Fibroblast of skin of abdomen (primary cell): ENCODE measurements at regions not wholly inside any gene's neighbourhood (a gene's known extent, or its start where the extent isn't known, plus 50 kb on each side); places are given as distances from the start of the nearest gene placed in this dataset.
A peak's percentile ranks its signal among the peaks of the same experiment; 100 is the strongest.
"Not testable (repeated sequence)": the region's sequence is repeated elsewhere in the genome, so short reads cannot be mapped to it uniquely, and the experiment has no call there.

Source experiments
- DNase-seq: peaks from one replicate; pipeline ENCODE4 v3.0.0-alpha.2; 2013

DNA sequence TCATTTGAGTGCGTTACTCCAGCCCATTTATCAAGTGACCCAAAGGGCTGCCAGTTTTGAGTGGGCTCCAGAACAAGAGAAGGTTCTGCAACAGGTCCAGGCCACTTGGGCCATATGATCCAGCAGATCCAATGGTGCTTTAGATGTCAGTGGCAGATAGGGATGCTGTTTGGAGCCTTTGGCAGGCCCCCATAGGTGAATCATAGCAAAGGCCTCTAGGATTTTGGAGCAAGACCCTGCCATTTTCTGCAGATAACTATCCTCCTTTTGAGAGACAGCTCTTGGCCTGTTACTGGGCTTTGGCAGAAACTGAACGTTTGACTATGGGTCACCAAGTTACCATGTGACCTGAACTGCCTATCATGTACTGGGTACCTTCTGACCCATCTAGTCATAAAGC lies 358.8 kb upstream of the SEMA3C start:
- no peak for DNase-seq

DNA sequence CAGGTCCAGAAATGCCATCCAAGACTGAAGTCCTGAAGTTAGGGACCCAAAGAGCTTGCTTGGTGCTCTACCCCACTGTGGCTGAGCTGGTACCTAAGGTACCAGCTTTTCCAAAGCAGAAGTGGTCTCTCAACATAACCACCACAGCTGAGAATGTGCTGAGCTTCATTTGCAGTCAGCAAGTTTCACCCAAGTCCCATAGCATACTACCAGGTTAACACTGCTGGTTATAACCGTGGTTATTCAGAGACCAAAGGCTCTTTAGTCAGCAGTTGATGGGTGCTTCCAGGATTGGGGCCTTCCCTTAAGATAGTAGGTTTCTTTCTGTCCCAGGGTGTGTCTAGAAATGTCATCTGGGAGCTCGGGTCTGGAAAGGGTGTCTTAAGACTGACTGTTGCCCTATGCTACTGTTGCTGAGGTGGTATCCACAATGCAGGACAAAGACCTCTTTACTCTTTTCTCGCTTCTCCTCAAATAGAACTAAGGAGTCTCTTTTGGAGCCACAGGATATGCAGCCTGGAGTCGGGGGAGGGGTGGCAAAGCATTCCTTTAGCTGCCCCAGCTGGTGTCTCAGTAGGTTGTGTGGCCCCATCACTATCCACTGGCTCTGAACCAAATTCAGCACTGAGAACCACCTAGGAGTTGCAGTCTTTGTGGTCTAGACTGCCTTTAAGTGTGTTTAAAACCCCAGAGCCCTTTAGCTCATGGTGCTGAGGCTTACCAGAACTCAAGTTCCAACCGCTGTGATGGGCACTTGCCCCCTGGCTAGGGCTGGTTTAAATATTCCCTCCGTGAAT lies 354.9 kb upstream of the SEMA3C start:
- DNase-seq: no peak

- no peak for DNase-seq
Measured at GRCh38 chr7:81272176-81272575, 353.3 kb upstream of the SEMA3C start.

DNA sequence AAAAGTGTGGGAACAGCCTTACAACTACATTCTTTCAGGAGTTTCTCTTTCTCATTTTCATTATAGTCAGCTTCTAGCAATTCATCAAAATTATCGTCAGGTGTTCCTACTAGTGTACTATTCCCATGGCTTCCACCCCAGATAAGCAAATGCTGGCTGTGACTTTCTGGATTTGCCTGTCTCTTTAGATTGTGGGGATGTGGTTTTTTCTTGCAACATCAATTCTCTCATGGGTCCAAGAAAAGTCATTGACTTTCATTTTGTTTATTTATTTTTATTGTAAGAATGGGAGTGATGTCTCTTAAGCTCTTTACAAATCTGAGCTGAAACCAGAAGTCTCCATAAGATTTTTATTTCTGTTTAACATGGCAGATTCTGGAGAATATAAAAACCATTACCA lies 349.7 kb upstream of the SEMA3C start:
- DNase-seq: no peak

- DNase-seq: peak; percentile 41
Measured at GRCh38 chr7:81267508-81267907, 348.7 kb upstream of the SEMA3C start.

DNA sequence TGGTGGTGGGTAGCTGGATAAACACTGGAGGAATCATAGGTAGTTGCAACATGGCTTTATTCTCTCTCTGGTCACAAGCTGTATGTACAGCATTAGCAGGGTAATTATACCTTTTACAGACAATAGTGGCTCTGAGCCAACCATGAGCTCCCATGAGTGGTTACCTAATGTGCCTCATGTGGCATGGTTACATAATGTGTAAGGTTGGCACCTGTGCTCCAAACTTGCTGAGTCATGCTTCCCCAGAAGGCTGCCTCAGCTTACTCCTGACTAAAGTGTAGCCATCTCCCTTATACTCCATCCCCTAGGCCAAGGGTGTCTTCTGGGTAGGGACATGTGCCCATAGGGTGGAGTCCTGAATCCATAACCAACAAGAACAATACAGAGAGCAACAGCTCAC lies 345.3 kb upstream of the SEMA3C start:
- no peak for DNase-seq

GRCh38 chr7:81260152-81260551 lies 341.3 kb upstream of the SEMA3C start:
- no peak for DNase-seq

- DNase-seq: peak; percentile 31
Measured at GRCh38 chr7:81256991-81257390, 338.1 kb upstream of the SEMA3C start.

DNA sequence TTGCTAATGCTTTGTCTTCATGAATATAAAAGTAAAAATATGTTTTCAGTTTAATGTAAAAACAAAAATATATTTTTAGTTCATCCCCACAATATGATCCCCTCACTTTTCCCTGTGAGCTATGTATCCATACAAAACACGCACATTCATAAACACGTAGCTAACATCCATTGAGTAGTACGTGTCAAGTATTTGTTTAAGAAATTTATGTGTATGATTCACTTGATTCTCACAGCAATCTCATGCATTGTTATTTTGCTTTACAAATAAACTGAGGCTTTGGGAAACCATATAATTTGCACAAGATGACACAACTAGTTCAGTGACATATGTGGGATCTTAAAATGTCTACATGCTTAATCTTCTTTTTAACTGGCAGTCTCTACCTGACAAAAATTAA lies 329.6 kb upstream of the SEMA3C start:
- no peak for DNase-seq

DNA sequence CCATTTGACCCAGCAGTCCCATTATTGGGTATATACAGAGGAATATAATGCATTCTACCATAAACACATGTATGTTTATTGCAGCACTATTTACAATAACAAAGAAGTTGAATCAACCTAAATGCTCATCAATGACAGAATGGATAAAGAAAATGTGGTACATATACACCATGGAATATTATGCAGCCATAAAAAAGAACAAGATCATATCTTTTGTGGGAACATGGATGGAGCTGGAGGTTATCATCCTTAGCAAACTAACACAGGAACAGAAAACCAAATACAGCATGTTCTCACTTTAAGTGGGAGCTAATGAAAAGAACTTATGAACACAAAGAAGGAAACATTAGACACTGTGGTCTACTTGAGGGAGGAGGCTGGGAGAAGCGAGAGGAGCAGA lies 328.5 kb upstream of the SEMA3C start:
- not testable (repeated sequence) for DNase-seq

DNA sequence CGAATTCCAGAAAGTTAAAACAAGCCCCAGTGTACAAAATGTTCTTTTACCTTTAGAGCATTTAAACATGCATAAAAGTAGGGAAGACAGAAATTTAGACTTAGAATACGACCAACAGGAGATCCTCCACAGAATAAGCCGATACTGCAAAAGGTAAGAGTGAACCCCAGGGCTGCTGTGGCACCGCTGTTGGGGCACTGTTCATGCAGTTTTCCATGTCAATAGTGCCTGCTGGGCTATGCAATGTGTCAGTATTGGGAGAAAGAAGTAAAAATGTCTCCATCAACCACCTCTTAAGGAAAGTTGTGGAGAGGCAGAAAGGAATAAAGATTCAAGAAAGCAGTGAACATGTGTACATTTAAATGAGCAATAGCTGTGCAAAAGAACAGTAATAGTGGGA lies 326.5 kb upstream of the SEMA3C start:
- no peak for DNase-seq

DNA sequence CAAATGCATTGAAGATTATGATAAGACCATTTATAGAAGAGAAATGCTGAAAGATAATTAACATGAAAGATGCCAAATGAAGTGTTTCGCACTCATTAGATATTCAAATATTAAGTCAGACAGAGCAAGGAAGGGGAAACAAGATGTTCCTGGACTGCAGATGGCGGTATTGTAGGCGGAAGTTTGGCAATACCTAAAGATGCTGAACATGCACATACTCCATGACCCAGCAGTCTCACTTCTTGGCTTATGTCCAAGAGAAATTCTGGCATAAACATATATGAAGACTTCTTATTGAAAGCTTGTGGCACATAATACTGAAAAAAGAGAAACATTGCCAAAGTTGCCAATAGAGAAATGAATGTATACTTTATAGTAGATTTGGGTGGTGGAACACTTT lies 325.4 kb upstream of the SEMA3C start:
- DNase-seq: peak; percentile 31

DNA sequence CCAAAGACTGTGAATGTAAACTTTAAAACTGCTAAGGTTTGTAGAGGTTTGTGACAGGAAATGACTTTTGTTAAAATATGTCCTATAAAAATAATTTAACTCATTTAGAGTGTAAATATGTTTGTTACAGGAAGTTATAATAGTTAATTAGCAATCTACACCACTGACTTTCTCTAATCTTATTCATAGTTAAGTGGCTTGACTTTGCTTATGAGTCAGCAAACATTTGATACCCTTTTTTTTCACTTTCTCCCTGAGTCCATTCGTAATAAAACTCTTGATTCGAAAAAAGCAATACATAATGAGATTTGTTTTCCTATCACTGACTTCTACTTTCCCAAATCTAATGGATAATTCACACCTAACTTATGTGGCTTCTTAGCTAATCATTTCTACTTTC lies 317.7 kb upstream of the SEMA3C start:
- DNase-seq: no peak

DNA sequence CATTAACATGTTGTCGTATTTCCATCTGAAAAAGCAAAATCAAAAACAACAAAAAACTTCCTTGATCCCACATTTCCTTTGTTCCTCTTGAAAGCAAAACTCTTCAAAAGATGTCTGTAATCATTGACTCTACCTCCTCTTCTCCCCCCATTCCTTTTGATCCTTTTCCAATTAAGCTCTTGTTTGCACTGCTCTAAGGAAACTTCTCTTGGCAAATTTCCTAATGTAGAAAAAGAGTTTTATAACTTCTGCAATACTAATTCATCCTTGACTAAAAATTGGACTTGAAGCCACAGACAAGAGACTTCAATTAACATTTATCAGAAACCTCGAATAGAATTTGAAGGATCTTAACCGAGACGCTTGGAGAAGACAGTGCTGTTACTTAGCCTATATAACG lies 317.1 kb upstream of the SEMA3C start:
- no peak for DNase-seq

- DNase-seq: no peak
Measured at GRCh38 chr7:81234896-81235295, 316.0 kb upstream of the SEMA3C start.

DNA sequence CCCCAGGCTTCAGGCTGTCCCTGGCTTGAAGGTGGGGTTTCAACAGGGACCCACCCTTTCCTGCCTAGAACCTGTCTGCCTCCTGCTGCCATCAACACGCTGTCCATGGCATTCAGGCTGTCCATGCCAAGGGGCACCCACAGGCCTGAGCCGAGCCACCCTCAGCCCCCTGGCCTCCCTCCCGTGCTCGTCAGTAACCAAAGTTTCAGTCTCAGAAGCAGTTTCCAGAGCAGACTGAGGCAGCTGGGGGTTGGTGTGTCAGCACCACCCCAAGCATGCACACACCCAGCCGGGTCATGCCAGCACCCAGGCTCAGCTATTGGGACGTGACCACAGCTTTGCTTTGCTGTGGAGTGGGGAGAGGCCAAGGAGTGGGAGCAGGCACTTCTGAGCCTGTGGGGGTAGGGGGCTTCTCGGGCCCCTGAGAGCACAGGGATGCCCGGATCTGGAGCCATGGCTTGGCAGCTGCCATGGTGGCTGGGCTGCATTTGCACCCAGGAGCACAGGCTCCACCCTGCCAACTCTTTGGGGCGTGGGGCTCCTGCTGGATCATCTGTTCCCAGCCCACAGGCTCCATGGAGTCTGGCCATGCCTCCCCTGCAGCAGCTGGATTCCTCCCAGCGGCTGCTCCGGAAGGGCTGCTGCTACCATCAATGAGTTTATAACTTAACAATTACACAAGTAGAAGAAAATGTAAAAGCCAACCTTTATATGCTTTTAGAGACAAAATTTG lies 314.5 kb upstream of the SEMA3C start:
- DNase-seq: no peak

GRCh38 chr7:81232084-81232799 lies 313.4 kb upstream of the SEMA3C start:
- no peak for DNase-seq

- DNase-seq: no peak
Measured at GRCh38 chr7:81231301-81231838, 312.5 kb upstream of the SEMA3C start.

DNA sequence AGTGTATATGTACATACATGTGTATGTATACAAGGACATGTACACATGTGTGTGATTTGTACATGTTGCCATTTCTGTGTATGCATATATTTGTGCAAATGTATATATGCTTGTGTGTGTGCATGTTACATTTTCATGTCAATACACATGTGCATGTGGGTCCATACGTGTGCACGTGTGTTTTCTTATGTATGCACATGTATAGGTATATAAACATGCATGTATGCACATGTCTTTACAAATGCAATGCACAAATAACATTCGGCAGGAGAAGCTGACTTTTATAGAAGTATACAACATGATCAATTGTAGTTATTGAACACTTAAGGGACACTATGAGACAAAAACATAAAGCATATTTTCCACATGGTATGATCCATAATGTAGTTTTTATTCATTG lies 307.4 kb upstream of the SEMA3C start:
- DNase-seq: no peak

DNA sequence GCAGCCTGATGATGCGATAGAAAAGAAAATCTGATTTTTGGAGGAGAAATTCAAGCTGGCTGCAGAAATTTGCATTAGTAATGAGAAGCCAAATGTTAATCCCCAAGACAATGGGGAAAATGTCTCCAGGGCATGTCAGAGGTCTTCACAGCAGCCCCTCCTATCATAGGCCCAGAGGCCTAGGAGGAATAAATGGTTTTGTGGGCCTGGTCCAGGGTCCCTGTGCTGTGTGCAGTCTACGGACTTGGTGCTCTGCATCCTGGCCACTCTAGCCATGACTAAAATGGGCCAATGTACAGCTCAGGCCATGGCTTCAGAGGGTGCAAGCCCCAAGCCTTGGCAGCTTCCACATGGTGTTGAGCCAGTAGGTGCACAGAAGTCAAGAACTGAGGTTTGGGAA lies 303.8 kb upstream of the SEMA3C start:
- not testable (repeated sequence) for DNase-seq

- no peak for DNase-seq
Measured at GRCh38 chr7:81221527-81222217, 302.8 kb upstream of the SEMA3C start.

DNA sequence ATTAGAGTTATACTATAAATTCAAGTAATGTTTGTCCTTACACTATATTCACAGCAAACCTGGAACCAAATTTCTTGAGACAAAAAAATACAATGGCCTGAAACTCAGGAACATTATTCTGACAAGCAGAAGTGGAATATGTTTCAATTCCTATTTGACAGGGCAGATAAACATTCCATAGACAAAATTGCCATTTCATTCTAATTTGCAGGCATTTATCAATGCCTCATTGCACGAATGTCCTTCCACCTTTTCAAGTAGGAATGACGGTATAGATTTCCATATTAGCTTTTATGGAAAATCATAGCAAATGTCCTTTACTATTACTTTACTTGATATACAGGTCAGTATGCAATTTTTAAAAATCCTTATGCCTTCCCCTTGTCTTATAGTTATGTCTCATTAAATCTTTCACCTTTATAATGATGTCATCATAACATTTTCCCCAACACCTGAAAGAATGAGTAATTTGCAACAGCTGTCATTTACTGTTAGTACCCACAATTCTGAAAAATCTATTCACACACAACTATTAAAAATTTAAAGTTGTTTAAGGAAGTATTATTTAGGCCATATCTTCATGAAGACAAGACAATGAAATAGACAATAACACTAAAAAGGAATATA lies 299.7 kb upstream of the SEMA3C start:
- DNase-seq: no peak
